HG03039 (cell line): ENCODE measurements at regions not wholly inside any gene's neighbourhood (a gene's known extent, or its start where the extent isn't known, plus 50 kb on each side); places are given as distances from the start of the nearest gene placed in this dataset.
"Not testable (repeated sequence)": the region's sequence is repeated elsewhere in the genome, so short reads cannot be mapped to it uniquely, and the experiment has no call there.

ENCODE experiments used
- ATAC-seq: cut with Tn5 transposase; IDR thresholded peaks from one replicate; pipeline ENCODE4 v1.9.1; 2021; ENCODE audit warnings: mild to moderate bottlenecking, moderate library complexity; ENCODE audit not compliant: unreplicated experiment

- ATAC-seq, result not testable (repeated sequence)
Measured at GRCh38 chr7:150169943-150170490, 153.1 kb upstream of the LRRC61 start.

- not testable (repeated sequence) for ATAC-seq
Measured at GRCh38 chr7:150183602-150184001, 139.6 kb upstream of the LRRC61 start.

DNA sequence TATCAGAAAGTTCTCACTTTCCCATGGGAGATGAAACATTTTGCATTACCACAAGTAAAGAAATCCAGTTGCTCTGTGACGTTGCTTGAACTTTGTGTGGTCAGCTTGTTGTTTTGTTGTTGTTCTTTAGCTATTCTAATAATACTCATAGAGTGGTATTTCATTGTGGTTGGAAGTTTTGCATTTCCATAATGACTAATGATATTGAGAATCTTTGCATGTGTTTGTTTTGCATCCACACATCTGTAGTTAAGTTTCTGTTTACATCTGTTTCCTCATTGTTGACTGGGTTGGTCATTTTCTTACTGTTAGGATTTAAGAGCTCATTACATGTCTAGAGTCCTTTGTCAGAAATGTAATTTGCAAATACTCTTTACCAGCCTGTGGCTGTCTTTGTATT is 133.2 kb upstream of the LRRC61 start:
- ATAC-seq, result peak; percentile 90

GRCh38 chr7:150192541-150192940 is 130.6 kb upstream of the LRRC61 start:
- ATAC-seq, result not testable (repeated sequence)

DNA sequence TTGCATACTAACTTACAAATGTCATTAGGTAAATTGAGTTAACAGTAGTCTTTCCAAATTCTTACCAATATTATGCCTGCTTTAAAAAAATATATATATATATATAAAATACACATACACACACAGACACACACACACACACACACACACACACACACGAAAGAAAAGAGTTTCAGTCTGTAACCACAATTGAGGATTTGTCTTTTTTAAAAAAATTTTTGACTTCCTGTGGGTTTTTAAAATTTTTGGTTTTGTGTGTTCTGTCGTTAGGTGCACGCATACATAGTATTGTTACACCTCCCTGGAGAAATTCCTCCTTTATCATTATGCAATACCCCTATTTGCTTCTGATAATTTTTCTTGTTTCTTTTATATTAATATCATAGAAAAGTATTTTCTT is 129.3 kb upstream of the LRRC61 start:
- not testable (repeated sequence) for ATAC-seq
